Cardiac muscle cell (in vitro differentiated cells and primary cell): ENCODE measurements at regions not wholly inside any gene's neighbourhood (a gene's known extent, or its start where the extent isn't known, plus 50 kb on each side); places are given as distances from the start of the nearest gene placed in this dataset.

Experiments used
- DNase-seq, 2 donors: peaks; one replicate each; pipeline versions ENCODE4 v3.0.0 to v3.0.0-alpha.2; 2010 to 2017; ENCODE audit warnings: low read depth in 1 of 2, low spot score in 1 of 2
- H3K27ac ChIP-seq: fragments of 200-600 bp; sonication (generic); 2 replicates; pipeline ENCODE4 v1.5.1; 2016
- H3K27me3 ChIP-seq: fragments of 200-600 bp; sonication (generic); 2 replicates; pipeline ENCODE4 v1.6.0; 2016; ENCODE audit warnings: control low read depth
- H3K36me3 ChIP-seq: fragments of 200-600 bp; sonication (generic); 2 replicates; pipeline ENCODE4 v1.5.1; 2016; ENCODE audit warnings: control low read depth
- H3K4me1 ChIP-seq: fragments of 200-600 bp; sonication (generic); 2 replicates; pipeline ENCODE4 v1.8.1; 2017; ENCODE audit warnings: low read depth, mild to moderate bottlenecking, mixed run types
- H3K4me3 ChIP-seq: fragments of 200-600 bp; sonication (generic); 2 replicates; pipeline ENCODE4 v1.5.1; 2016; ENCODE audit warnings: mild to moderate bottlenecking
- H3K9me3 ChIP-seq: fragments of 200-600 bp; sonication (generic); 2 replicates; pipeline ENCODE4 v1.5.1; 2017; ENCODE audit warnings: low read depth, mild to moderate bottlenecking, control low read depth
- TF ChIP-seq, protein P1 (sequence below): IDR thresholded peaks from 2 replicates; pipeline ENCODE4 v1.5.1; 2012; ENCODE audit warnings: low read depth, mild to moderate bottlenecking, low read length

DNA sequence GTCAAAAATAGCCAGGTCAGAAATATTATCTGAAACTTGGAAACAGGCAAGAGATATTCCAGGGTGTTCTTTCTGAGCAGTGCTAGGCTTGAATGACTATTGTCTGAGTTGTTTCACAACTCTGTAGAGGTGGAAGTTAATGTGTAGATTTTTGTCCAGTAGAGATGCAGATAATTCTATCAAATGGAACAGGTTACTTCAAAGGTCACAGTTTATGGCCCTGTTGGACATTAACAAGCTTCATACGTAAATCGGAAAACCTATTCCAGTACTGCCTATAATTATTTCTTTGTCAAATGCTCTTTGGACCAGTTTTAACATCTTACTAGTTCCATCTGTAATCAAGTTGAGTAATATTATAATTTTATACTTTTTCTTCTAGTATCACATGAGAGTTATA is 1639.4 kb upstream of the TENM3 start:
- no peaks in the 10 kb centered on the region for H3K36me3 ChIP-seq
- TF ChIP-seq, protein P1, sequence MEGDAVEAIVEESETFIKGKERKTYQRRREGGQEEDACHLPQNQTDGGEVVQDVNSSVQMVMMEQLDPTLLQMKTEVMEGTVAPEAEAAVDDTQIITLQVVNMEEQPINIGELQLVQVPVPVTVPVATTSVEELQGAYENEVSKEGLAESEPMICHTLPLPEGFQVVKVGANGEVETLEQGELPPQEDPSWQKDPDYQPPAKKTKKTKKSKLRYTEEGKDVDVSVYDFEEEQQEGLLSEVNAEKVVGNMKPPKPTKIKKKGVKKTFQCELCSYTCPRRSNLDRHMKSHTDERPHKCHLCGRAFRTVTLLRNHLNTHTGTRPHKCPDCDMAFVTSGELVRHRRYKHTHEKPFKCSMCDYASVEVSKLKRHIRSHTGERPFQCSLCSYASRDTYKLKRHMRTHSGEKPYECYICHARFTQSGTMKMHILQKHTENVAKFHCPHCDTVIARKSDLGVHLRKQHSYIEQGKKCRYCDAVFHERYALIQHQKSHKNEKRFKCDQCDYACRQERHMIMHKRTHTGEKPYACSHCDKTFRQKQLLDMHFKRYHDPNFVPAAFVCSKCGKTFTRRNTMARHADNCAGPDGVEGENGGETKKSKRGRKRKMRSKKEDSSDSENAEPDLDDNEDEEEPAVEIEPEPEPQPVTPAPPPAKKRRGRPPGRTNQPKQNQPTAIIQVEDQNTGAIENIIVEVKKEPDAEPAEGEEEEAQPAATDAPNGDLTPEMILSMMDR, result no peak
- H3K27ac ChIP-seq, result no peak overlapping the region
- H3K4me3 ChIP-seq, result no peak overlapping the region
- H3K4me1 ChIP-seq, result no peaks in the 10 kb centered on the region
- no peaks in the 10 kb centered on the region for H3K27me3 ChIP-seq
- H3K9me3 ChIP-seq, result no peaks in the 10 kb centered on the region
- no peak for DNase-seq

DNA sequence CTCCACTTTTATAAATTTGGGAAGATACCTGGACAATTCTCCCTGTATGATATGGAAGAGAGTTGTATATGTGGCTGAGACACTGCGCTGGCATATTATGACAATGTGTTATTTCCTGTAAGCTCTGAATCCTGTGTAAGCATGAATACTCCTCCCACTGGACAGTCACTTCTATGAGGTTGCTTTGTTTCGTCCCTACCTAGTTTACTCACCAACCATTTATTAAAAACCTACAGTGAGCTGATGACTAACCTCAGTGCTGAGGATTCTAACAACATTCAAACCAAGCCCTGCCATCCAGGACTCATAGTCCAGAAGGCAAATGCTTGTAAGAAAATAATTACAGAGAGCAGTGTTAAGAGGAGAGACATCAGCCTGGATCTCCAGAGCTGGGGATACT is 1632.9 kb upstream of the TENM3 start:
- no peaks in the 10 kb centered on the region for H3K36me3 ChIP-seq
- H3K27ac ChIP-seq, result no peak overlapping the region
- TF ChIP-seq, protein P1, result no peak
- no peaks in the 10 kb centered on the region for H3K4me1 ChIP-seq
- no peak overlapping the region for H3K4me3 ChIP-seq
- no peaks in the 10 kb centered on the region for H3K9me3 ChIP-seq
- DNase-seq, result no peak
- H3K27me3 ChIP-seq, result no peaks in the 10 kb centered on the region

DNA sequence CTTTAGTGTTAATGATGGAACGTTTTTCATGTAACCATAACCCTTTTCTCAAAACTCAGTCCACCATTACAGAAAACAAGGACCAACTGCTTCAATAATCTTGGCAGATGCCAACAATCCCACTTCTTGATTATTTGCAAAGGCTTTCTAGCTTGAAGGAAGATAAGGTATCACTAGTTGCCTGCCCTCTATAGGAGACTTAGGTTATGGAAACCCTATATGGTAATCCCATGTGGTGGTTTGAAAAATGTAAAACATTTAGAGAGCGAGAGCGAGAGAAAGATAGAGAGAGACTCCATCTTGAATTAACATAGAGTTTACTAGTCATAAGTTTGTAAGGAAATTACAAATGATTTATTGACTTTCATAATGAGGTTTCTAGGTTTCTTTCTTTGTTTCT is 1627.5 kb upstream of the TENM3 start:
- no peak for DNase-seq
- TF ChIP-seq, protein P1, result no peak
- H3K27ac ChIP-seq, result no peak overlapping the region
- no peaks in the 10 kb centered on the region for H3K27me3 ChIP-seq
- H3K4me1 ChIP-seq, result no peaks in the 10 kb centered on the region
- no peaks in the 10 kb centered on the region for H3K9me3 ChIP-seq
- H3K4me3 ChIP-seq, result no peak overlapping the region
- no peaks in the 10 kb centered on the region for H3K36me3 ChIP-seq

DNA sequence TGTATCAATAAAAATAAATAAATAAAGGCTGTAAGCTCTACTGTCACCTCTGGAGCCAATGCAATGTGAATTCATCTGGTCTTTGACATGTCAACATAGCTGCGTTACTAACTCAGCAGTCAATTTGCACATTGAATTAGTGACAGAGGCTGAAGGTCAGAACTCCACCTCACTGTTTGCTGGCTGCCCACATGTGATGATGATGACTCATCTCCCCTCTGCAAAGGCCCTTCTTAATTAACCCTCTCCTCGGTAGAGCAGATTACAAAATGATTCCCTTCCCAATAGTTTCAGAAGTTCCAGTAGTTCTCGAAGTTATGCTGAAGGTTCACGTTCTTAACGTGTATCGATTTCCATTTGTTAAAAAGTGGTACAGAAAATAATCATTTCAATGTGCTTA is 1626.0 kb upstream of the TENM3 start:
- H3K9me3 ChIP-seq, result no peaks in the 10 kb centered on the region
- TF ChIP-seq, protein P1, result no peak
- no peak overlapping the region for H3K27ac ChIP-seq
- H3K4me3 ChIP-seq, result no peak overlapping the region
- no peak for DNase-seq
- H3K27me3 ChIP-seq, result no peaks in the 10 kb centered on the region
- H3K36me3 ChIP-seq, result no peaks in the 10 kb centered on the region
- no peaks in the 10 kb centered on the region for H3K4me1 ChIP-seq

DNA sequence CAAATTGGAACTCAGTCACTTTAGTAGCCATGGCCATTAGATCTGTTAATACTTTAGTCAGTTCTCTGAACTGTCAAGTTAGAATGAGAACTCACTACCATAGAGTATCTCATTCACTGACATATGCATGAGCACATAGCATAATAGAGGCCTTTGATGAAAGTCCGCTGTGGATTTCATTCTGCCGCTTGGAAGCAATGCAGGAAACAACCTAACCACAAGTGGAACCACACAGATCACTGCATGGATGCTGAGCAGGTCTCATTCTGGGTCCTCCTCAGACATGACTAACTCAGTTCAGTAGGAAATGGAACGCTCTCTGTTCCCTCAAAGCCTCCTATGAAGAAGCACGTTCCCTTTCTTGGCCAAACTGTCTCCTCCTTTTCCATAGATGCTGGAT is 1624.8 kb upstream of the TENM3 start:
- no peaks in the 10 kb centered on the region for H3K27me3 ChIP-seq

DNA sequence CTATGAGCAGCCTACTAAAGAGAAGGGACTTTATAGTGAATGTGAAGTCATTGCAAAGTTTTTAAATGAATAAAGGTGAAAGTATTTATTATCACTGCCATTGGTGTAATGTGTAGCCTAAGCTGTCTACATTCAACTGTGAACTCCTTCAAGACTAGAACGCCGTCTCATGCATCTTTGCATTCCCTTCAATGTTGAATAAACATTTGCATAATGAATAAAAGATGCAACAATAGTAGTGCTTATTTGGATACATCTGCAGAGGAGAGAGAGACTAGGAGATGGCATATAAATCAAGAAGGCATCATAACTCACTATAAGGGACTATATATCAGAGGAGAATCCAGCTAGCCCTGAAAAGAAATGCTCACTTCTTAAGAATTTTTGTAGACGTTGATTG is 1623.8 kb upstream of the TENM3 start:
- H3K27me3 ChIP-seq, result no peaks in the 10 kb centered on the region
- DNase-seq, result no peak
- H3K4me3 ChIP-seq, result no peak overlapping the region
- no peaks in the 10 kb centered on the region for H3K4me1 ChIP-seq
- H3K27ac ChIP-seq, result no peak overlapping the region
- TF ChIP-seq, protein P1, result no peak
- no peaks in the 10 kb centered on the region for H3K9me3 ChIP-seq
- H3K36me3 ChIP-seq, result no peaks in the 10 kb centered on the region

More for the DNA sequence above, 1624.8 kb upstream of the TENM3 start:
- DNase-seq, result no peak
- H3K4me1 ChIP-seq, result no peaks in the 10 kb centered on the region
- H3K9me3 ChIP-seq, result no peaks in the 10 kb centered on the region
- TF ChIP-seq, protein P1, result no peak
- H3K4me3 ChIP-seq, result no peak overlapping the region
- no peaks in the 10 kb centered on the region for H3K36me3 ChIP-seq
- no peak overlapping the region for H3K27ac ChIP-seq
